G401 (cell line): ENCODE measurements at regions not wholly inside any gene's neighbourhood (a gene's known extent, or its start where the extent isn't known, plus 50 kb on each side); places are given as distances from the start of the nearest gene placed in this dataset.
A peak's percentile ranks its signal among the peaks of the same experiment; 100 is the strongest.
"Not testable (repeated sequence)": the region's sequence is repeated elsewhere in the genome, so short reads cannot be mapped to it uniquely, and the experiment has no call there.

Experiments used
- DNase-seq: peaks from one replicate; pipeline ENCODE4 v3.0.0-alpha.2; 2015; ENCODE audit warnings: low spot score
- in situ Hi-C: cut with HindIII; loops from 2 replicates; pipeline ENCODE4 v1.10.0; 2016; ENCODE audit warnings: low sequenced_read_pairs, mixed read lengths

- in situ Hi-C loops: no loop called here
- DNase-seq: no peak
Observed at GRCh38 chr5:166127766-166128570, 2163.5 kb upstream of the WWC1 start.

- DNase-seq, in situ Hi-C loops: not testable (repeated sequence)
Observed at GRCh38 chr5:166145107-166145506, 2146.3 kb upstream of the WWC1 start.

- in situ Hi-C loops: no loop called here
- no peak for DNase-seq
Observed at GRCh38 chr5:166163996-166164610, 2127.3 kb upstream of the WWC1 start.

DNA sequence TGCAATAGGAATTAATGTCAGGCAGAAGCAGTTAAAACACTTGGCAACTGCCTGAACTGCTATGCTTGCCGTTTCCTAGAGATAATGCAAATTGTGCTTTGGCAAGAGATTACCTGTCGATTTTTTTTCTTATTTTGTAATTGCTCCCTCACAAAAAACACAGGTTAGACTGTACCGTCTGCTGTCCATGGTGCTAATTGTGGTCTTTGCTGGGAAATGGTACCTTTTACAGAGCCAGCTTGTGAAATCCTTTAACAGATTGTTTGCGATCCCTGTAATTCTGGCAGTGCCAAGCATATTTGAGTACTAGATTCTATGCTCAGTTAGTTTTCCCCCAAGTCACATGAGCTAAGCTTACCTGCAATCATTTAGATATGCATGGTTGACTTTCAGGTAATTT is 2125.8 kb upstream of the WWC1 start:
- no peak for DNase-seq
- in situ Hi-C loops: no loop called here

GRCh38 chr5:166166071-166166470 is 2125.4 kb upstream of the WWC1 start:
- DNase-seq: no peak
- in situ Hi-C loops: no loop called here

DNA sequence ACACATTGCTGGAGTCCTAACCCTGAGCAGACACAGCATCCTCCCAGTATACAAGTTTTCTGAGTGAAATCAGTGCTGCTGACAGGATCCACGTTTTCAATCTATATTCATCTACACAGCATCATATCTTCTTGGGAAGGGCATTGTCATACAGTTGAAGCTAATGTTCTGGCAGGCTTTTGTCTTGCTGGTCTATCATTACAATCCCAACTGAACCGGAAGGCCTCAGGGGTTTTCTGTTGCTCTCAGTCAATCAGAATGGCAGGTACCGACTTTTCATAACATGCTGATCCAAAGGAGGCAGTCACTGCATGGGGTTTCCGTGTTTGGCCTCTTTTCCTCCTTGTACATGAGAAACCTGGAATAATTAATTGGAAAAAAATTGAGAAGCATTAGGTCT is 2118.8 kb upstream of the WWC1 start:
- DNase-seq: peak; percentile 3
- in situ Hi-C loops: no loop called here

DNA sequence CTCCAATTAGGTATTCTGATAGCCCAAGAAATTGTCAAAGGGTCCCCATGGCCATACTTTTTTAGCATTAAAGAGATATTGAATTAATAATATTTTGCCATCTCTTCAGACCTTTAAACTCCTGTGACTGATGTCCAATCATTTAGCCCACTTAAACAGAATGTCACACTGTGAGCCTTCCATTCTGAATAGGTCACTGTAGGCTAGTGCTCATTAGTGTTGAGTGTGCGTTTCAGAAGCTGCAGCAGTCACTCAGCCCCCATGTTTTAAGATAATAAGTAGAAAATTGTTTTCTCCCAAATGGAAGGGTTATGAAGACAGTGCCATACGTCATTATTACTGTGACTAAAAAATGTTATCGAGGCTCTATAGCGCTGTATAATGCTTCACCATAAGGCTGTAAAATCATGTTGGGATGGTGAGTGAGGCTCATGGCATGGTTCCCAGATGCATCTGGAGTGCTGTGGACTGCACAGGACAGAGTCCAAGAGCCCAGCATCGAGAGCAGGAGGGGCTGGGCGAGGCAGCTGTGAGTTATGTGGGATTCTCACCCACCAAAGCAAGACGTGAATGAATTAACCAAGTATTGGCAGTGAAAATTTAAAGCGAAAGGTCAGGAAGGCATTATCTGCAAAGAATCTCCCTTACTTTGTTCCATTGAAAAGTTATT is 2112.9 kb upstream of the WWC1 start:
- DNase-seq: no peak
- in situ Hi-C loops: no loop called here

DNA sequence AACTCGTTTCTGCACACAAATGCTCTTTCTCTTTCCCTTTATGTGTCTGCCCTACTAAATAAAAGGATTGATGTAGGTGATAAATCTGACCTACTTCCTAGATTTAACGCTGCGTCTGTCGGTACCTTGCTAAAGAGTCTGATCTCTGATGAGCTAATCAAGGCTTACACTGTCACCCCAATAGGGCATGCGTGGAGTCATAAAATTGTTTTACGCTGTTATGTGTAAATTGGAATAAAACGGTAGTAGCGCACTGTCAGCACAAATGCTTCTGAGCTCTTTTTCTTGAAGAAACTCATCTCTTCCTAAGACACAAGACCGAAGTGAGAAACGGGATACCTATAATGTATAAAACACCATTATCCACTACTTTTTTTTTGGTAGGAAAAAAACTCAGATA is 2106.3 kb upstream of the WWC1 start:
- DNase-seq: no peak
- in situ Hi-C loops: no loop called here

DNA sequence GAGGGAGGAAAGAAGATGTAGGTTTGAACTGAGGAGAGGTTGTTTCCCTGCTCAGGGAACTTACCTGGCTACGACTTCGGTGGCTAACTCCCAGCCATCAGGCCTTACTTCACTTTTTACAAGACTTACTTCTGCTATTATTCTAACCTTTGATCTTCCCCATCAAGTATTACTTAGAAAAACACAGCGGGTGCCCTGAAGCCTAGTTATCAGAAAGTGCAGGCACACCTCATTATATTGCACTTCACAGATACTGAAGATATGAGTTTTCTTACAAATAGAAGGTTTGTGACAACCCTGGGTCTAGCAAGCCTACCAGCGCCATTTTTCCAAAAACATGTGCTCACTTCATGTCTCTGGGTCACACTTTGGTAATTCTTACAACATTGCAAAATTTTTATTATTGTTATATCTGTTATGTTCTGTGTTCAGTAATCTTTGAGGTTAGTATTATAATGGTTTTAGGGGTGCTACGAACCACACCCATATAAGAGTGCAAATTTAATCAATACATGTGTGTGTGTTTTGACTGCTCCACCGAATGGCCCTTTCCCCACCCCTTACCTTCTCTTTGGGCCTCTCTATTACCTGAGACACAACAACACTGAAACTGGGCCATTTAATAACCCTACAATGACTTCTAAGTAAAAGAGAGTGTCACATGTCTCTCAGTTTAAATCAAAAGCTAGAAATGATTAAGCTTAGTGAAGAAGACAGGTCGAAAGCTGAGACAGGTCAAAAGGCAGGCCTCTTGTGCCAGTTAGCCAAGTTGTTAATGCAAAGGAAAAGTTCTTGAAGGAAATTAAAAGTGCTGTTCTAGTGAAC is 2102.7 kb upstream of the WWC1 start:
- no peak for DNase-seq
- in situ Hi-C loops: no loop called here

- in situ Hi-C loops: no loop called here
- no peak for DNase-seq
Observed at GRCh38 chr5:166192696-166193095, 2098.7 kb upstream of the WWC1 start.

DNA sequence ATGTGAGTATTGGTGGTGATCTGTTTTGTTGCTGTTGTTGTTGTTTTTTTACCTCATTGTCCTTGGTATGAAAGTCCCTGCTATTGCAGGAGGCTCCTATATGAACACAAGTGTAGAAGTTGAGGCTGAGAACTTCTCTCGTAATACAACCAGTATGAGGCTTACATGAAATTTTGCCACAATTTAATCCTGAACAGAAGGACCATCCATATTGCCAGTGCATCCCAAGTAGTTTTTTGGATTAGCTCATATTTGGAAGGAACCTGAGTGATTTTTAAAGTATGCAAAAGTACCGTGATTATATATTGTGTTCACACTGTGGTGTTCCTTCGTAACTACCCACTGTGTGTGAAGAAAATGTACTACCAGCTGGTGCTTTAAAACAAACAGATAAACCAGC is 2095.5 kb upstream of the WWC1 start:
- in situ Hi-C loops: no loop called here

DNA sequence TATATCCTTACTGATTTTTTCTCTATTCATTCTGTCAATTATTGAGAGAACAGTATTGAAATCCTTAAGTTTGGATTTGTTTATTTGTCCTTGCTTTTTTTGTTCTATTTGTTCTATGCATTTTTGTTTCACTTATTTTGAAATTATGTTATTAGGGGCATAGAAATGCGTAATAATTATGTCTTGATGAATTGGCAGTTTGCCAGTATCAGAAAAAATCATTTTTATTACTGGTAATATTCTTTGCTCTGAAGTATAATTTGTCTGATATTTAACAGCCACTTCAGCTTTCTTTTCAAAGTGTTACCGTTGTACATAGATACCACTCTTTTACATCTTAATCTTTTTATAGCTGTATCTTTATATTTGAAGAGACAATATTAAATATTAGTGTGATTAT is 2090.9 kb upstream of the WWC1 start:
- DNase-seq: no peak
- in situ Hi-C loops: no loop called here

More for the DNA sequence above, 2095.5 kb upstream of the WWC1 start:
- DNase-seq: no peak

DNA sequence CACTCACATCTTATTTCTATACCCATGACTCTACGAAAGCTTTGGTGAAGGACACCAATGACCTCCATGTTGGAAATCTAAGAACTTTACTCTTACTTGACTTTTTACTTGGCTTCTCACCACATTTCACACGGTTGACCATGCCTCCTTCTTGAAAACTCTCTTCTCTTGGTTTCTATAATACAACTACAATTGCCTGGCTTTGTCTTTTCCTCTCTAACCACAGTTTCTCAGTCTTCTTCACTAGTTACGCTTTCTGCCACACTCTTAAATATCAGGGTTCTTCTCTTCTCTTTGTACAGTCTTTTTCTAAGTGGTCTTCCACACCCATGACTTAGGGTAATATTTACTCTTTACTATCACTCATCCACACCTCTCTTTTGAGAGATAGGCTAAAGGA is 2079.8 kb upstream of the WWC1 start:
- DNase-seq: no peak
- in situ Hi-C loops: no loop called here

- DNase-seq: no peak
- in situ Hi-C loops: no loop called here
Observed at GRCh38 chr5:166236327-166236726, 2055.1 kb upstream of the WWC1 start.

DNA sequence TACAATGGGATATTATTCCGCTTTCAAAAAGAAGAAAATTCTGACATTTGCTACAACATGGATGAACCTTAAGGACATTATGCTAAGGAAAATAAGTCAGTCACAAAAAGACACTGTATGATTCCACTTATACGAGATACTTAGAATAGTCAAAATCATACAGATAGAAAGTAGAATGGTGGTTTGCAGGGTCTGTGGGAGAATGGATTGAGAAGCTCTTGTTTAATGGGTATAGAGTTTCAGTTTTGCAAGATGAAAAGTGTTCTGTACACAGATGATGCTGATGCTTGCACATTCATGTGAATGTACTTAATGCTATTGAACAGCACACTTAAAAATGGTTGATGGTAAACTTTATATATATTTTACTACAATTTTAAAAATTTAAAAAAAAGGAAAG is 2050.7 kb upstream of the WWC1 start:
- in situ Hi-C loops: no loop called here
- DNase-seq: no peak

GRCh38 chr5:166245556-166245955 is 2045.9 kb upstream of the WWC1 start:
- in situ Hi-C loops: no loop called here
- no peak for DNase-seq

DNA sequence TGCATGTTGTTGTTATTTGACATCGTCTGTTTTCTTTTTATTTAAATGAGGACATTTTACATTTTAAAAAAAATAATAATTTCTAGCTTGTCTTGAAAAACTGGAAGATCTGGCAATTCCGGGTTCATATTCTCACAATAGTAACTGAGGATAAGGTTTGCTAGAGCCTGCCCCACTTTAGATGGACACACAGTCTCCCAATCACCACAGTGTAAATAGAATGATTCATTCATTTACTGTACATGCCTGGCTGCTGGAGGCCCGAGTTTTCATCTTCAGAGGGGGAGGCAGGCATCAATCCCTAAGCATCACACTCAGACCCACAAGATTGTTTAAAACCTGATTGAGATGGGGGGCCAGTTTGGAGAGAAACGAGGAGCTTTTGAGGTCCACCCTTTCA is 2039.7 kb upstream of the WWC1 start:
- in situ Hi-C loops: no loop called here
- no peak for DNase-seq

DNA sequence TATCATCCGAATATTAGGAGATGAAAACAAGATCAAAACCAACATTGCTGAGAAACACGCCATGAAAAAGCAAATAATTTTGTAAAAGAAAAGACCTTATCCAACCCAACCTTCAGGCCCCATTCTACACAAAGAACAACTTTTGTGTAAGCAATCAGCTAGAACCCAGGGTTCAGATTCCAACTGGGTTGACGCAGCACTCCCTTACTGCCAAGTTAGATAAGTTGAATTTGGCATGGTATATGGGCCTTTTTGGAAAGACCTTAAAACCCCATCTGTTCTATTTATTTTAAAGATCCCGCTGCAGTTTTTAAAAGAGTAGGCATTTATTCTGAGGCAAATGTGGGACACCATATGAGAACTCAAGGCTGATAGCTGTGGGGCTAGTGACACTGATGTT is 2033.8 kb upstream of the WWC1 start:
- no peak for DNase-seq
- in situ Hi-C loops: no loop called here

DNA sequence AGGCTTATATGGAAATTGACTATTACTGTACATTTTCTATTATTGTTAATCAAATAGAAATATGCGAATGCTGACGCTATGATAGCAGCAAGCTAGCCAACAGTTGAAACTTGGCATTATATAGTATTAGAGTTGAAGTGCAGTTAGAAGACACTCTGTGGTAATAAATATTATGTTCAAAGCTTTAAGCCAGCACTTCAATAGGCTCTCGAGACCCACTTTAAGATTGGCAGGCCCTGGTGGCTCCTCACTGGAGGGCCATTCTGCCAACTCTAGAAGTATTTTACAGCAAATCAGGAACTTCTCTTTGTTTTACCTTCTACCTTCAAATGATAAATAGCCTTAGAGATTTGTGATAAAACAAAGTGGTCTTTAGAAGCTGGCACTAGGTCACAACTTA is 2029.0 kb upstream of the WWC1 start:
- in situ Hi-C loops: no loop called here
- DNase-seq: no peak

DNA sequence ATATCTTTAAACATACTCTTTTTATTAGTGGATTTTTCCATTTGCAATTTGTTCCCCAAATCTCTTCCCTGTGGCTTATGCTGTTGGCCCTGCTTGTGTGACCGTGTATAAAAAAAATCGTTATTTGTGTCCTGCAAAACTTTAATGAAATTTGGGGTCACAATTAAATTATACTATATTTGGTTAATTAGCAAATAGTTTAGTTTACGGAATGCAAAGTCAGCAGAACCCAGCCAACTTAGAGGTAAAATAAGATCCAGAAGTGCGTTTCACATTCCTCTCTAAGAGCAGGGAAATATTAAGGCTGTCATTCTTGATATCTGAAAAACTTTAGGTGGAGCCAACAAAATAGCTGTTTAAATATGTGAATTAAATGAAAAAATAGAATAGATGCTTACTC is 2023.5 kb upstream of the WWC1 start:
- in situ Hi-C loops: no loop called here

More for the DNA sequence above, 2023.5 kb upstream of the WWC1 start:
- DNase-seq: no peak
